HEK293T (cell line): ENCODE measurements at regions not wholly inside any gene's neighbourhood (a gene's known extent, or its start where the extent isn't known, plus 50 kb on each side); places are given as distances from the start of the nearest gene placed in this dataset.

Experiments used
- ARNT ChIP-seq: fragments of 450-650 bp; IDR thresholded peaks from 2 replicates; pipeline ENCODE4 v1.6.1; 2017; ENCODE audit warnings: mild to moderate bottlenecking
- SP1 ChIP-seq: fragments of 450-650 bp; IDR thresholded peaks from 2 replicates; pipeline ENCODE4 v1.6.1; 2017
- SUZ12 ChIP-seq: fragments of 450-650 bp; IDR thresholded peaks from 2 replicates; pipeline ENCODE4 v1.6.1; 2016; ENCODE audit warnings: mild to moderate bottlenecking
- TARDBP ChIP-seq: fragments of 450-650 bp; IDR thresholded peaks from 2 replicates; pipeline ENCODE4 v1.6.1; 2016

GRCh38 chr13:90627813-90628212, 719.7 kb upstream of the MIR17HG start:
- TF ChIP-seq SP1 (no peak), TARDBP (no peak), ARNT (no peak), SUZ12 (no peak)
